Astrocyte of the spinal cord (primary cell): ENCODE measurements at regions not wholly inside any gene's neighbourhood (a gene's known extent, or its start where the extent isn't known, plus 50 kb on each side); places are given as distances from the start of the nearest gene placed in this dataset.

ENCODE experiments used
- DNase-seq: peaks from one replicate; pipeline ENCODE4 v3.0.0; 2011; ENCODE audit warnings: low read depth, low spot score
- H3K4me3 ChIP-seq: 2 replicates; pipeline ENCODE4 v1.5.1; 2011; ENCODE audit warnings: low read depth, mild to moderate bottlenecking, low read length, moderate library complexity
- in situ Hi-C: cut with HindIII; loops from 2 replicates; pipeline ENCODE4 v1.10.0; 2017; ENCODE audit warnings: low sequenced_read_pairs
- TF ChIP-seq, protein P1 (sequence below): IDR thresholded peaks from 2 replicates; pipeline ENCODE4 v1.5.1; 2012; ENCODE audit warnings: low read depth, mild to moderate bottlenecking, low read length, inconsistent platforms

DNA sequence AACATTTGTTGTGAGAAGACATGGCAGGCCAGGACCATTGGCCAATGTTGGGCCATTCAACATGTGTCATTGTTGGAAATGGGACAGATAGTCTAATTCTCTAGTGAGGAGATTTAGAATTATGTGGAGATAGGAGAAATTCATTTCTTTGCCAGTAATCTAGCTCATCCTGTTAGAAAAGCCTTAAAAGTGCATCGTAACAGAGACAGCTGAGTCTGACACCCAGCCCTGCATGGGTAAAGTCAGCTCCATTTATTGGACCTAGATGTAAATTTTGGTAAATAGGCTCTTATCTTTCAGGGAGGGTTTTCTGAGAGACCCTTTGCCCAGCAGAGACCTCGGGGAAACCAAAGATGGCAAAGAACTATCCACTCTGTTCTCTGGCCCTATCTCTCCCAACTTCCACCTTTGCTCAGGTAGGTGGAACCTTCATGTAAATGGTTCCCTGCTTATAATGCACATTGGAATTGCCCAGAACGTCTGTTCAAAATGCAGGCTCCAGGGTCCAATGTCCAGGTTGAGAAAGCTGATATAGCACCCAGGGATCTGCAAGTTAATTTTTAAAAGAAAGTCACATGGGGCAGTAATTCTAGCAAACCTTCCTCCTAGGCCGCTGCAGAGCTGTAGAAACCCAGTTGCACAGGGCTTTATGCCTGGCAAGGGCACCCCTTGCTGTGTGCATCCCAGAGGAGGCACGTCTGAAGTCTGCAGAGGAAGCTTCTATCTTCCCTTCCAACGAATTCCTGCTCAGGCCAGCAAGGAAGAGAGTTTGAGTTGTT is 365.9 kb upstream of the PROK2 start:
- no peak for DNase-seq
- in situ Hi-C loops, result no loop called here
- H3K4me3 ChIP-seq, result no peak overlapping the region
- TF ChIP-seq, protein P1, sequence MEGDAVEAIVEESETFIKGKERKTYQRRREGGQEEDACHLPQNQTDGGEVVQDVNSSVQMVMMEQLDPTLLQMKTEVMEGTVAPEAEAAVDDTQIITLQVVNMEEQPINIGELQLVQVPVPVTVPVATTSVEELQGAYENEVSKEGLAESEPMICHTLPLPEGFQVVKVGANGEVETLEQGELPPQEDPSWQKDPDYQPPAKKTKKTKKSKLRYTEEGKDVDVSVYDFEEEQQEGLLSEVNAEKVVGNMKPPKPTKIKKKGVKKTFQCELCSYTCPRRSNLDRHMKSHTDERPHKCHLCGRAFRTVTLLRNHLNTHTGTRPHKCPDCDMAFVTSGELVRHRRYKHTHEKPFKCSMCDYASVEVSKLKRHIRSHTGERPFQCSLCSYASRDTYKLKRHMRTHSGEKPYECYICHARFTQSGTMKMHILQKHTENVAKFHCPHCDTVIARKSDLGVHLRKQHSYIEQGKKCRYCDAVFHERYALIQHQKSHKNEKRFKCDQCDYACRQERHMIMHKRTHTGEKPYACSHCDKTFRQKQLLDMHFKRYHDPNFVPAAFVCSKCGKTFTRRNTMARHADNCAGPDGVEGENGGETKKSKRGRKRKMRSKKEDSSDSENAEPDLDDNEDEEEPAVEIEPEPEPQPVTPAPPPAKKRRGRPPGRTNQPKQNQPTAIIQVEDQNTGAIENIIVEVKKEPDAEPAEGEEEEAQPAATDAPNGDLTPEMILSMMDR, result no peak

GRCh38 chr3:72149645-72150300 is 364.8 kb upstream of the PROK2 start:
- TF ChIP-seq, protein P1, result no peak
- DNase-seq, result no peak
- no peak overlapping the region for H3K4me3 ChIP-seq
- in situ Hi-C loops, result no loop called here

DNA sequence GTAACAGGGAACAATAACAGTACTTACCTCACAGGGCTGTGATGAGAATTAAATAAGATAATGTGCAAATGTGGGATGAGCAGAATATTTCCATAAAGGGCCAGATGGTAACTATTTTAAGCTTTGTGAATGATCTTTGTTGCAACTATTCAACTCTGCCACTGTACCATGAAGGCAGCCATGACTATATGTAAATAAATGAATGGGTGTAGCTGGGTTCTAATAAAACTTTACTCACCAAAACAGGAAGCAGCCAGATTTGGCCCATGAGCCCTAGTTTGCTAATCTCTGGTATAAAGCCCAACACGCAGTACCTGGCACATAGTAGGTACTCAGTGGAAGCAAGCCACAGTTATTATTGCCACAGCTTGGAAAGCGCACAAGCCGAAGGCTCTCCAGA is 362.7 kb upstream of the PROK2 start:
- in situ Hi-C loops, result no loop called here
- DNase-seq, result no peak
- TF ChIP-seq, protein P1, result no peak
- H3K4me3 ChIP-seq, result no peak overlapping the region

GRCh38 chr3:72145506-72146380 is 360.8 kb upstream of the PROK2 start:
- in situ Hi-C loops, result no loop called here

GRCh38 chr3:72144773-72145505 is 360.0 kb upstream of the PROK2 start:
- H3K4me3 ChIP-seq, result no peak overlapping the region
- no peak for DNase-seq

More at GRCh38 chr3:72145506-72146380, 360.8 kb upstream of the PROK2 start:
- peak; percentile 68 for DNase-seq
- TF ChIP-seq, protein P1, result no peak
- no peak overlapping the region for H3K4me3 ChIP-seq

More at GRCh38 chr3:72144773-72145505, 360.0 kb upstream of the PROK2 start:
- TF ChIP-seq, protein P1, result no peak
- in situ Hi-C loops, result no loop called here
